ENCODE measurements at regions not wholly inside any gene's neighbourhood (a gene's known extent, or its start where the extent isn't known, plus 50 kb on each side); places are given as distances from the start of the nearest gene placed in this dataset.

GRCh38 chr18:28771849-28772248 is 594.9 kb upstream of the CDH2 start (continued):
- no peak for TF ChIP-seq BACH2 (CRISPR knock-in tag; IDR thresholded peaks at IDR 0.05; ENCODE audit: borderline replicate concordance)
- no peak for TF ChIP-seq ZNF565 (CRISPR knock-in tag; conservative IDR thresholded peaks at IDR 0.05; ENCODE audit: low read depth)
- TF ChIP-seq ISL1 (CRISPR knock-in tag; IDR thresholded peaks at IDR 0.05): no peak
- no peak for TF ChIP-seq PPARA (CRISPR knock-in tag; IDR thresholded peaks at IDR 0.05; ENCODE audit: borderline replicate concordance)
- TF ChIP-seq TOX (CRISPR knock-in tag; IDR thresholded peaks at IDR 0.05; ENCODE audit: borderline replicate concordance): no peak
- no peak for TF ChIP-seq ARNTL (CRISPR knock-in tag; IDR thresholded peaks at IDR 0.05; ENCODE audit: borderline replicate concordance, low read depth)
- no peak for TF ChIP-seq ZC3H10 (CRISPR knock-in tag; IDR thresholded peaks at IDR 0.05)
- TF ChIP-seq GLIS3 (CRISPR knock-in tag; IDR thresholded peaks at IDR 0.05): no peak
- TF ChIP-seq CSDC2 (CRISPR knock-in tag; IDR thresholded peaks at IDR 0.05): no peak
- TF ChIP-seq ZNF70 (CRISPR knock-in tag; IDR thresholded peaks at IDR 0.05): no peak
- TF ChIP-seq ESRRG (CRISPR knock-in tag; IDR thresholded peaks at IDR 0.05): no peak
- TF ChIP-seq ZFP30 (CRISPR knock-in tag; IDR thresholded peaks at IDR 0.05): no peak

- peak; percentile 59 for ATAC-seq
- TF ChIP-seq CSDC2 (CRISPR knock-in tag; IDR thresholded peaks at IDR 0.05) (no peak), SNAI2 (CRISPR knock-in tag; IDR thresholded peaks at IDR 0.05) (no peak), BACH2 (CRISPR knock-in tag; IDR thresholded peaks at IDR 0.05; ENCODE audit: borderline replicate concordance) (no peak), OSR1 (CRISPR knock-in tag; IDR thresholded peaks at IDR 0.05) (no peak), TCF4 (CRISPR knock-in tag; IDR thresholded peaks at IDR 0.05; ENCODE audit: borderline replicate concordance) (no peak), GLIS3 (CRISPR knock-in tag; IDR thresholded peaks at IDR 0.05) (no peak), CSRNP3 (CRISPR knock-in tag; IDR thresholded peaks at IDR 0.05) (no peak), PPARA (CRISPR knock-in tag; IDR thresholded peaks at IDR 0.05; ENCODE audit: borderline replicate concordance) (no peak), ZNF8 (CRISPR knock-in tag; IDR thresholded peaks at IDR 0.05) (no peak), POU6F1 (CRISPR knock-in tag; IDR thresholded peaks at IDR 0.05; ENCODE audit: borderline replicate concordance, low read depth) (no peak), CREB5 (CRISPR knock-in tag; IDR thresholded peaks at IDR 0.05; ENCODE audit: low read depth) (no peak), ESRRG (CRISPR knock-in tag; IDR thresholded peaks at IDR 0.05) (no peak), PATZ1 (CRISPR knock-in tag; IDR thresholded peaks at IDR 0.05; ENCODE audit: borderline replicate concordance) (no peak), ISL1 (CRISPR knock-in tag; IDR thresholded peaks at IDR 0.05) (no peak), ZFP3 (CRISPR knock-in tag; IDR thresholded peaks at IDR 0.05) (no peak), TSHZ2 (CRISPR knock-in tag; IDR thresholded peaks at IDR 0.05) (no peak), ZC3H10 (CRISPR knock-in tag; IDR thresholded peaks at IDR 0.05) (no peak), ZNF565 (CRISPR knock-in tag; conservative IDR thresholded peaks at IDR 0.05; ENCODE audit: low read depth) (no peak), TOX (CRISPR knock-in tag; IDR thresholded peaks at IDR 0.05; ENCODE audit: borderline replicate concordance) (no peak), ARNTL (CRISPR knock-in tag; IDR thresholded peaks at IDR 0.05; ENCODE audit: borderline replicate concordance, low read depth) (no peak)
Measured at GRCh38 chr18:28768791-28769768, 592.1 kb upstream of the CDH2 start.

Data from SK-N-SH treated with all-trans-retinoic acid at 6 μM for 48 hours (cell line).